ENCODE measurements at regions not wholly inside any gene's neighbourhood (a gene's known extent, or its start where the extent isn't known, plus 50 kb on each side); places are given as distances from the start of the nearest gene placed in this dataset.

GRCh38 chr22:22085702-22086500 is 103.3 kb upstream of the TOP3B start:
- Histone ChIP-seq H3K4me3 (no peak overlapping the region), H3K4me1 (peaks cover 10% of the 10 kb centered on the region), H3K27me3 (no peaks in the 10 kb centered on the region), H3K36me3 (ENCODE audit: low read depth, missing control alignments) (no peaks in the 10 kb centered on the region), H3K9me3 (no peaks in the 10 kb centered on the region), H3K27ac (no peak overlapping the region)
- intact Hi-C loops (cut with DNase I; ENCODE audit: low total_unique reads): no loop called here
- 73 to 76% methylated on average over 4 to 5 of the region's 5 CpGs for WGBS, 2 donors
- TF ChIP-seq POLR2A (IDR thresholded peaks at IDR 0.05) (no peak), CTCF (IDR thresholded peaks at IDR 0.05) (no peak)
- DNase-seq: no peak

- Histone ChIP-seq H3K4me1 (peaks cover 10% of the 10 kb centered on the region), H3K27ac (no peak overlapping the region), H3K36me3 (ENCODE audit: low read depth, missing control alignments) (no peaks in the 10 kb centered on the region), H3K9me3 (no peaks in the 10 kb centered on the region), H3K27me3 (no peaks in the 10 kb centered on the region), H3K4me3 (no peak overlapping the region)
- no peak for DNase-seq
- 38 to 51% methylated on average over 4 of the region's 4 CpGs for WGBS, 2 donors
- intact Hi-C loops (cut with DNase I; ENCODE audit: low total_unique reads): no loop called here
- TF ChIP-seq POLR2A (IDR thresholded peaks at IDR 0.05) (no peak), CTCF (IDR thresholded peaks at IDR 0.05) (no peak)
Measured at GRCh38 chr22:22084089-22084711, 101.6 kb upstream of the TOP3B start.

DNA sequence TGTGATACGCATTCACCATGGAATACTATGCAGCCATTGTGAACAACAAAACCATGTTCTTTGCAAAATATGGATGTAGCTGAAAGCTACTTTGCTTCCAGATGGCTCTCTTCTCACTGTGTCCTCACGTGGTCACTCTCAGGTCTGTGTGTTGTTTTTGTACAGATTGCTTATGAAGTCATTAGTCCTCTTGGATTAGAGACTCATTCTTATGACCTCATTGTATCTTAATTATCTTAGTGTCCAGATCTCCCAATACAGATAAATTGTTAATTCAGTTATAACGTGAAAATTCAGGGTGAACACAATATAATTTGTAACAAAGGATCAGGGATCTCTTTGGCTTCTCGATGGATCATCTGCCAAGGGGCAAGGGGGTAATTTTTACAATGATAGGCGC is 100.4 kb upstream of the TOP3B start:
- DNase-seq: no peak
- no peak overlapping the region for H3K27ac ChIP-seq
- intact Hi-C loops (cut with DNase I; ENCODE audit: low total_unique reads): no loop called here
- no peaks in the 10 kb centered on the region for H3K9me3 ChIP-seq
- no peaks in the 10 kb centered on the region for H3K36me3 ChIP-seq (ENCODE audit: low read depth, missing control alignments)
- no peaks in the 10 kb centered on the region for H3K27me3 ChIP-seq
- H3K4me1 ChIP-seq: peaks cover 7% of the 10 kb centered on the region
- 57 to 68% methylated on average over 5 of the region's 5 CpGs for WGBS, 2 donors
- H3K4me3 ChIP-seq: no peak overlapping the region
- TF ChIP-seq POLR2A (IDR thresholded peaks at IDR 0.05) (no peak), CTCF (IDR thresholded peaks at IDR 0.05) (no peak)

- no peak for DNase-seq
- Histone ChIP-seq H3K27ac (no peak overlapping the region), H3K36me3 (ENCODE audit: low read depth, missing control alignments) (no peaks in the 10 kb centered on the region), H3K4me3 (no peak overlapping the region), H3K4me1 (peaks cover 5% of the 10 kb centered on the region), H3K27me3 (no peaks in the 10 kb centered on the region), H3K9me3 (no peaks in the 10 kb centered on the region)
- intact Hi-C loops (cut with DNase I; ENCODE audit: low total_unique reads): no loop called here
- 81 to 88% methylated on average over 1 of the region's 1 CpG for WGBS, 2 donors
- TF ChIP-seq POLR2A (IDR thresholded peaks at IDR 0.05): no peak
- TF ChIP-seq CTCF (IDR thresholded peaks at IDR 0.05): no peak
Measured at GRCh38 chr22:22082229-22082835, 99.7 kb upstream of the TOP3B start.

Data from testis (tissue), 2 donors.